HG02885 (cell line): ENCODE measurements at regions not wholly inside any gene's neighbourhood (a gene's known extent, or its start where the extent isn't known, plus 50 kb on each side); places are given as distances from the start of the nearest gene placed in this dataset.
"Not testable (repeated sequence)": the region's sequence is repeated elsewhere in the genome, so short reads cannot be mapped to it uniquely, and the experiment has no call there.

Source experiments
- ATAC-seq: cut with Tn5 transposase; IDR thresholded peaks from one replicate; pipeline ENCODE4 v1.9.1; 2021; ENCODE audit warnings: mild to moderate bottlenecking; ENCODE audit not compliant: unreplicated experiment, poor library complexity

- no peak for ATAC-seq
These were observed 52.5 kb upstream of the WDFY3 start for GRCh38 chr4:85018983-85019382.

- ATAC-seq: no peak
These were observed 52.9 kb upstream of the WDFY3 start for GRCh38 chr4:85019411-85019810.

GRCh38 chr4:85024671-85025070 is 58.2 kb upstream of the WDFY3 start:
- ATAC-seq: no peak

- ATAC-seq: no peak
These were observed 62.4 kb upstream of the WDFY3 start for GRCh38 chr4:85028910-85029309.

- no peak for ATAC-seq
These were observed 63.0 kb upstream of the WDFY3 start for GRCh38 chr4:85029453-85029852.

GRCh38 chr4:85030156-85030555 is 63.7 kb upstream of the WDFY3 start:
- no peak for ATAC-seq

GRCh38 chr4:85033838-85034237 is 67.3 kb upstream of the WDFY3 start:
- not testable (repeated sequence) for ATAC-seq

- ATAC-seq: no peak
These were observed 73.0 kb upstream of the WDFY3 start for GRCh38 chr4:85039526-85039925.

- peak; percentile 98 for ATAC-seq
These were observed 77.5 kb upstream of the WDFY3 start for GRCh38 chr4:85043812-85044496.

GRCh38 chr4:85050736-85051135 is 84.2 kb upstream of the WDFY3 start:
- no peak for ATAC-seq

GRCh38 chr4:85051526-85051925 is 85.0 kb upstream of the WDFY3 start:
- ATAC-seq: no peak

GRCh38 chr4:85054925-85055324 is 88.4 kb upstream of the WDFY3 start:
- ATAC-seq: not testable (repeated sequence)

GRCh38 chr4:85058551-85058950 is 92.1 kb upstream of the WDFY3 start:
- ATAC-seq: no peak

- no peak for ATAC-seq
These were observed 95.5 kb upstream of the WDFY3 start for GRCh38 chr4:85061974-85062373.

GRCh38 chr4:85062466-85062865 is 96.0 kb upstream of the WDFY3 start:
- ATAC-seq: no peak

GRCh38 chr4:85067342-85067741 is 100.9 kb upstream of the WDFY3 start:
- ATAC-seq: no peak

- ATAC-seq: no peak
These were observed 111.5 kb upstream of the WDFY3 start for GRCh38 chr4:85078016-85078415.

- no peak for ATAC-seq
These were observed 114.7 kb upstream of the WDFY3 start for GRCh38 chr4:85081196-85081595.

- peak; percentile 96 for ATAC-seq
These were observed 118.0 kb upstream of the WDFY3 start for GRCh38 chr4:85084371-85085094.

GRCh38 chr4:85086721-85087120 is 120.2 kb upstream of the WDFY3 start:
- no peak for ATAC-seq

GRCh38 chr4:85092536-85092935 is 126.0 kb upstream of the WDFY3 start:
- no peak for ATAC-seq

- ATAC-seq: no peak
These were observed 126.5 kb upstream of the WDFY3 start for GRCh38 chr4:85092943-85093342.
